ENCODE measurements at regions not wholly inside any gene's neighbourhood (a gene's known extent, or its start where the extent isn't known, plus 50 kb on each side); places are given as distances from the start of the nearest gene placed in this dataset.

- H3K4me1 ChIP-seq, result no peaks in the 10 kb centered on the region
- no peaks in the 10 kb centered on the region for H3K9me3 ChIP-seq
- no peaks in the 10 kb centered on the region for H3K27me3 ChIP-seq
- H3K27ac ChIP-seq, result no peak overlapping the region
- no peak for TF ChIP-seq CTCF (IDR thresholded peaks at IDR 0.05 in 4 of 5, conservative IDR thresholded peaks at IDR 0.05 in 1 of 5)
- TF ChIP-seq POLR2A (IDR thresholded peaks at IDR 0.05), result no peak
- no peaks in the 10 kb centered on the region for H3K36me3 ChIP-seq
- DNase-seq, result no peak
- no peak for ATAC-seq
- intact Hi-C loops (cut with DNase I; ENCODE audit: low total_unique reads), result no loop called here
- no peak overlapping the region for H3K4me3 ChIP-seq
- in situ Hi-C loops (cut with MboI; ENCODE audit: low sequenced_read_pairs in 4 of 4), result no loop called here
Observed at GRCh38 chr9:79800578-79800977, 228.8 kb downstream of the TLE4 start.

GRCh38 chr9:79799691-79800335, 228.0 kb downstream of the TLE4 start:
- H3K36me3 ChIP-seq, result no peaks in the 10 kb centered on the region
- no peak for TF ChIP-seq CTCF (IDR thresholded peaks at IDR 0.05 in 4 of 5, conservative IDR thresholded peaks at IDR 0.05 in 1 of 5)
- no peak for TF ChIP-seq POLR2A (IDR thresholded peaks at IDR 0.05)
- no peak for ATAC-seq
- intact Hi-C loops (cut with DNase I; ENCODE audit: low total_unique reads) (no loop called here), in situ Hi-C loops (cut with MboI; ENCODE audit: low sequenced_read_pairs in 4 of 4) (loop anchor here in 1 of 4 donors (25.0 kb wide), 1 partner anchor 388 kb away; no protein-coding TSS in a partner anchor)
- no peak overlapping the region for H3K27ac ChIP-seq
- H3K4me3 ChIP-seq, result no peak overlapping the region
- no peak for DNase-seq
- no peaks in the 10 kb centered on the region for H3K27me3 ChIP-seq
- no peaks in the 10 kb centered on the region for H3K9me3 ChIP-seq
- no peaks in the 10 kb centered on the region for H3K4me1 ChIP-seq

- Histone ChIP-seq H3K9me3 (no peaks in the 10 kb centered on the region), H3K27me3 (no peaks in the 10 kb centered on the region), H3K36me3 (no peaks in the 10 kb centered on the region), H3K4me1 (no peaks in the 10 kb centered on the region), H3K4me3 (no peak overlapping the region), H3K27ac (no peak overlapping the region)
- TF ChIP-seq POLR2A (IDR thresholded peaks at IDR 0.05) (no peak), CTCF (IDR thresholded peaks at IDR 0.05 in 4 of 5, conservative IDR thresholded peaks at IDR 0.05 in 1 of 5) (no peak)
- ATAC-seq (no peak), DNase-seq (no peak)
- intact Hi-C loops (cut with DNase I; ENCODE audit: low total_unique reads) (no loop called here), in situ Hi-C loops (cut with MboI; ENCODE audit: low sequenced_read_pairs in 4 of 4) (loop anchor here in 1 of 4 donors (25.0 kb wide), 1 partner anchor 386 kb away; no protein-coding TSS in a partner anchor)
Observed at GRCh38 chr9:79798450-79798849, 226.7 kb downstream of the TLE4 start.

GRCh38 chr9:79796411-79796810, 224.6 kb downstream of the TLE4 start:
- Histone ChIP-seq H3K9me3 (no peaks in the 10 kb centered on the region), H3K4me1 (no peaks in the 10 kb centered on the region), H3K4me3 (no peak overlapping the region), H3K27ac (no peak overlapping the region), H3K36me3 (no peaks in the 10 kb centered on the region), H3K27me3 (no peaks in the 10 kb centered on the region)
- DNase-seq (no peak), ATAC-seq (no peak)
- in situ Hi-C loops (cut with MboI; ENCODE audit: low sequenced_read_pairs in 4 of 4) (loop anchor here in 1 of 4 donors (25.0 kb wide), 1 partner anchor 384 kb away; no protein-coding TSS in a partner anchor), intact Hi-C loops (cut with DNase I; ENCODE audit: low total_unique reads) (no loop called here)
- no peak for TF ChIP-seq POLR2A (IDR thresholded peaks at IDR 0.05)
- TF ChIP-seq CTCF (IDR thresholded peaks at IDR 0.05 in 4 of 5, conservative IDR thresholded peaks at IDR 0.05 in 1 of 5), result no peak
